IPS DF 19.7 (cell line): ENCODE measurements at regions not wholly inside any gene's neighbourhood (a gene's known extent, or its start where the extent isn't known, plus 50 kb on each side); places are given as distances from the start of the nearest gene placed in this dataset.

Experiments
- DNase-seq: peaks from one replicate; pipeline ENCODE4 v3.0.0-alpha.2; 2013; ENCODE audit warnings: low read depth, low spot score

DNA sequence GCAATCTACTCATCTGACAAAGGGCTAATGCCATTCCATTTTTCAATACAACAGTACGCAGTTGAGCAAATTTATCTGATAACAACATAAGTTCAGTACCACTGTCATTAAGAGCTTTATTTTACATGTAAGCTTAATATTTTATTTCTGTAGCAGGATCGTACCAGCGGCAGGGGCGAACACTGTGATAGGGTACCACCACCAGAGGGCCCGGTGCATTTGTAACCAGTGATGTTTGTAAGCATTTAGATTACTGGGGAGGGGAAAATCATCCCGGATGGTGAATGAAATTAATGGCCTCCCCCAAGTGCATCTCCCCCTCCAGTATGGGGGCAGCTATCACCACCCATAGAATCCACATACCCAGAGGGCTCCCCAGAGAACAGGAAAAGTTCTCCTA is 179.0 kb downstream of the ADGRA3 start:
- no peak for DNase-seq

DNA sequence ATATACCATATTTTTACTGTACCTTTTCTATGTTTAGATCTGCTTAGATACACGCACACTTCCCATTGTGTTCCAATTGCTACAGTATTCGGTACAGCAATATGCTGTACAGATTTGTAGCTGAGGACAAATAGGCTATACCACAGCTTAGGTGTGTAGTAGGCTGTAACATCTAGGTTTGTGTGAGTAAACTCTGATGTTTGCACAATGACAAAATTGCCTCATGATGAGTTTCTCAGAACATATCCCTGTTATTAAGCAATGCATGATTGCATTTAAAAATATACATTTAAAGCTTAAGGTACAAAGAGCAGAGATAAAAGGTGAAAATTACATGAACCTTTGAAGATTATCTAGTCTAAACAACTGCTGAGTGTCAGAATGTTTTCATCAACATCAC is 181.7 kb downstream of the ADGRA3 start:
- no peak for DNase-seq

- DNase-seq: no peak
Observed at GRCh38 chr4:22324422-22324821, 191.4 kb downstream of the ADGRA3 start.

DNA sequence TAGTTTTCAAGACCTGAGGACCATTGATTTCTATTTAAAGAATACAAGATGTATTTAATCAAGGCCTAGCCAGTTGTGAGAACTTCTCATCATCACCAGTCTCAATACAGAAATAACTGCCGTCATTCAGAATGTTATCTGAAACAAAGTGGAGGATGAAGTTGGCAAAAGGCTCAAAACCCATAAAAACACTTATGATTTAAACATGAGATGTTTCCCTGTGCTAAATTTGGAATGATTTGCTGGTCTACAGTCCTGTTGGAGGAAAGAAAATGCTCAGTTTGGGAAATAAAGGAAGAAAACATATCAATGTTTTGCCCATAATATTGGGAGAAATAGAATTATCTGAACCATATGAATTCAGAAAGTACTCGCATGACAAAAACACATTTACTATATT is 192.2 kb downstream of the ADGRA3 start:
- DNase-seq: no peak

GRCh38 chr4:22322996-22323395 is 192.9 kb downstream of the ADGRA3 start:
- no peak for DNase-seq

DNA sequence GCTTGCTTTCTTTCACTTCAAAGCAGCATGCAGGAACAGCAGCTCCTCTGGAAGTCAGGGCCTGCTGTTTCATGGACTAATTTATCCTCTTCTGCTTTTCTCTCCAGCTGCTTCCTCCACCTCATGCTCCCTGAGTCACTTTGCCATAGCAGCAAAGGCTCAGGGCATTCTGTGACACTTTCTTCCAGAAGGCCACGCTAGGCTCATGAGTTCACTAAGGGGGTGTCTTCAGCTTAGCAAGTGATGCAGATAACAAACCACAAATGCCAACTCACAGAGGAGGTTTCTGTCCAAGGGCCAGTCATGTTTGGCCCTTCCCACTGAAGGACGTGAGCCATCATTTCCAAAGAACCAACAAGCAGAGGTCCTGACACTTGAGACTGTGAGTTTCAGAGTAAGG is 200.2 kb downstream of the ADGRA3 start:
- DNase-seq: no peak

DNA sequence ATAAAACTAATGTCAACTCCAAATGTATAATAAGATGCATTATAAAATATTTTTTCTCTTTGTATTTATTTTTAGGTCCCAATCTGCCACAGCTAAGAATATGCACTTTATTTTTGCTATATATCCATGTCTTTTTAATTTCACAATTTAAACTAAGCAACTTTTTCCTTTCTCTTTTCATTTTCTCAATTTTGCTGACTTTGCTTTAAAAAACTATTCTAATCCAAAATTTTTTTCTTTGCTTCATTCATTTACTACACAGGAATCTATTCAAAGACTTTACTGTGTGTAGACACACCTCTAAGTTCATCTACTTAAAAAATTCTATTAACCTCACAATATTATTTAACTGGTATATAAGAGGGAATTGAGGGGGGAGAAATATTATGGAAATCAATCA is 201.9 kb downstream of the ADGRA3 start:
- no peak for DNase-seq

DNA sequence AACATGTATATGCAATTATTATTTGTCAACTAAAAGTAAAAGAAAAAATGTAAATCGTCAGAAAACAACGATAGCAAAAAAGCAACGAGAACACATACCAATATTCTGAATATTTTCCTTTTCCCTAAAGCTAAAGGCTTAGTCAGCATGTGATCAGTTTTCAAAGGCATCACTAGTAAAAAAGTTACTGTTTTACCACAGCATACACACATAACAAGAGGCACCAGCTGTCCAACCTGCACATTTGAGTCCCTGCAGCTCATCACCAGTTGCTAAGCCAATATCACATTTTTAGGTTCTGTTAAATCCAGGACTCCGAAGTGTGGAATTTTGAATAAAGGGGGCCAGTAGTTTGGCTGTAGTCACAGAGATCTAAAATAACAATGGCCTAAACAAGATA is 203.8 kb downstream of the ADGRA3 start:
- DNase-seq: no peak

GRCh38 chr4:22301253-22301652 is 214.6 kb downstream of the ADGRA3 start:
- DNase-seq: no peak

DNA sequence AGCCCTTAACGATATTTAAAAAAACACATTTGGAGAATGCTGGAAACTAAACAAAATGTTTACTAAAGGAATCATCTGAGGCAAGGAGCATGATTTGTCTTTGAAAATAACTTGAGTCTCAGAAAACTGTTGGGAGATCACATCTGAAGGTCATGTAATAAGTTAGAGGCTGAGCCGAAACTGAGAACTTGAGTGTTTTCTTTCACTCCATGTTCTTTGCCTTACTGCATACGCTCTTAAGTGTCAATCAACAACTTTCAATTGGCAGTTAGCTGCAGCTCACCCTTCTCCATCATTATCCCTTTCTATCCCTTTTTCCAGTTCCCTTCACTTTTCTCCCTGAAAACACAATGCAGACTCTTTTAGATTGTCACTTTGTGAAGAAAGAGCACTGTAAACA is 216.2 kb downstream of the ADGRA3 start:
- no peak for DNase-seq

- no peak for DNase-seq
Observed at GRCh38 chr4:22287631-22288030, 228.2 kb downstream of the ADGRA3 start.

- no peak for DNase-seq
Observed at GRCh38 chr4:22268350-22269025, 247.4 kb downstream of the ADGRA3 start.

GRCh38 chr4:22264261-22264660 is 251.6 kb downstream of the ADGRA3 start:
- DNase-seq: no peak

GRCh38 chr4:22253431-22253830 is 262.4 kb downstream of the ADGRA3 start:
- DNase-seq: no peak

DNA sequence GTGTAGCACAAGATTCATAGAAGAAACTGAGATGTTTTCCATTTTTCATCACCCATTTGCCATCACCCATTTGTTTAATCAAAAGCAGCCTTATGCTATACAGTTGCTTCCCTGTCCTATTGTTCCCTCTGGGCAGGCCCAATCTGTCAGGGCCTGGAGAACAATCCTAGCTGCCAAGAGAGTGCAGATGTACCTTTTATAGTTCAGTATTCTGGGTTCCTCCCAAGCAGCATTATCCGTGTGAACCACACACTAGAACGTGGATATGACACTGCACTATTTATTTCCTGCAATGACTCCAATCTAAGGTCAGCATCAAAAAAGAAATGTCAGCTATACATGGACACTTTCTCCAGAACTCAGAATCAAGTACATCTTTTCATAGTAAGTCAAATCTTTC is 269.0 kb downstream of the ADGRA3 start:
- no peak for DNase-seq

GRCh38 chr4:22245294-22245693 is 270.6 kb downstream of the ADGRA3 start:
- DNase-seq: no peak

GRCh38 chr4:22241415-22241814 is 274.5 kb downstream of the ADGRA3 start:
- no peak for DNase-seq

DNA sequence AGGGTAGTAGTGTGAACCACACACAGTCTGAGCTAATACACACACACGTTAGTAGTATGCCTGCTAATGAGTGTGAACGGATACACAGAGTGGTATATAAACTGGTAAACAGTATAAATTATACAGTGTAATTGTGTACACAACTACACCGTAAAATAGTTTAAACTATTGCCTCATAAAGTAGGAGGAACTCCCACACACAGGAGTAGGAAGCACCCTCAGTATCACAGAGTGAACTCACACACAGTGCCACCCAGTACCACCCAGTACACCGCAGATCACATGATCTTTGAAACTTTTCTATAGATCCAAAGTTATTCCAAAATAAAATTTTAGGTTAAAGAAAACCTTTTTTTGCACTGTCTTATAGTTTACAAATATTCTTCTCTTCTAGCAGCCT is 275.1 kb downstream of the ADGRA3 start:
- DNase-seq: no peak

DNA sequence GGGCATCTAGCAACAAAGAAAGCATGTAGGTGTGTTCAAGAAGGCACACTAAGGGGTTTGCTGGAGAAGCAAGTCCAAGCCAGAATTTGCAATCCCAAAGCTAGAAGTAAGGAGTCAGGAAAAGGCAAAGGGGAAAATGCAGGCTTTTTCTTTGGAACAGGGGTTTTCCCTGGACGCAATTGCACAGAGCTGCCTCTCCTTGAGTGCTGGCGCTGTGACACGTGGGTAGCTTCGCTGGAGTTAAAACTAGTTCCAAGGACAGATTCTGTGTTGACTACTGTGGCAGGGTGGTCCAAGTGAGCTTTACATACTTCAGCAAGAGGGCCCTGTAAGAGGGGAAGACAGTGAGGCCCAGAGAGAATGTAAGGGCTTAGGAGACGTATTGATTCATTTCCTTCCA is 277.1 kb downstream of the ADGRA3 start:
- DNase-seq: peak; percentile 9

DNA sequence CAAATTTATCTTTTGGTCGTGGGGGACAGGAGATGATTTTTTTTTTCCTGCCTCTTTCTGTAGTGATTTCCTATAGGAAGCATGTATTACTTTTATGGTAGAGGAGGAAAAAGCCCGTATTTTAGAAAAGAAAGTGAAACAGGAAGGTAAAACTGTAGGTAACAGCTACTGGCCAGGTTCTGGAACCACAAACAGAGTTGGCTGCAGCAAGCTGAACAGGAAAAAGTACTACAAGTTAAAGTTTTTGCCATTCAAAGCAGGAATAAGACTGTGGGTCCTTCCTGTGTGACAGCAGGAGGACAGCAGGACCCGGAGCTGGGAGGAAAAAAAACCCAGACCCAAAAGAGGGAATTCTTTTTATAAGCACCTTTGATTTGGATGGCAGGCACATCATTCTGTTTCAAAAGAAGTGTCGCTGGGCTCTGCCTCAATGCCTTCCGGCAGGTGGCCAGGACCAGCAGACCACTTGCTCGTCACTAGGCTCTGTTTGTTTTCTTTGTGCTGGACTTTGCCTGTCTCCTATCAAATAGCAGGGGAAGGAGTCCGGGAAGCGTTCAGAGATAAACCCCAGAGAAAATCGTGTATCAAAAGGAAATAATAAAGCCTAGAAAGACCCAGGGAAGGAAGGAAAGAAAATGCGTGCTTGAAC is 277.9 kb downstream of the ADGRA3 start:
- DNase-seq: no peak

- DNase-seq: peak; percentile 15
Observed at GRCh38 chr4:22237155-22237751, 278.6 kb downstream of the ADGRA3 start.

DNA sequence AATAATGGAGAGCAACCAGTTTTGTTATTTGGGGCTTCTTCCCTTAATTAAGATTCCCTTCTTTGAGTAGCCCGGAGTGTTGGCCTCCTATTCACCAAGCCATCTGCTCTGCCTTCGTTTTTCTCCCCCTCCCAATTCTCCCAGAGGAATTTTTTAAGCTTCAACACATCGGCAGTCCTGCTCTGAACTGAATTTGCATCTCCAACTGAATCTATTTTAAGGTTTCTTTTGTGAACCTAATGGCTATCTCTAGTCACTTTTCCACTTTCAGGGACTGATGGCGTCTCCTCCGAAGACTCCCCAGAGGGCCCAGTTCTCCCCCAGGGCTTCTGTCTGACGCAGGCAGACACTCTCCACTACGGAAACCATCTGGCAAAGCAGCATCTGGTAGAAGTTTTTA is 280.2 kb downstream of the ADGRA3 start:
- no peak for DNase-seq

- no peak for DNase-seq
Observed at GRCh38 chr4:22233230-22233629, 282.6 kb downstream of the ADGRA3 start.
